Transverse colon (tissue), 4 donors: ENCODE measurements at regions not wholly inside any gene's neighbourhood (a gene's known extent, or its start where the extent isn't known, plus 50 kb on each side); places are given as distances from the start of the nearest gene placed in this dataset.

Experiments used
- DNase-seq: peaks from one replicate; pipeline ENCODE4 v3.0.0-alpha.2; 2019
- H3K27ac ChIP-seq, 4 donors: fragments of 200-600 bp; sonication (generic); 2 replicates each; pipeline ENCODE4 v1.5.1; 2016 to 2018; ENCODE audit warnings: inconsistent platforms in 4 of 4
- H3K27me3 ChIP-seq: fragments of 200-600 bp; sonication (generic); 2 replicates; pipeline ENCODE4 v1.5.1; 2017; ENCODE audit warnings: inconsistent platforms
- H3K36me3 ChIP-seq, 4 donors: fragments of 200-600 bp; sonication (generic); 2 replicates each; pipeline ENCODE4 v1.5.1; 2017 to 2019; ENCODE audit warnings: inconsistent platforms in 4 of 4
- H3K4me1 ChIP-seq, 4 donors: fragments of 200-600 bp; sonication (generic); 2 replicates each; pipeline ENCODE4 v1.5.1; 2017 to 2020; ENCODE audit warnings: inconsistent platforms in 4 of 4
- H3K4me3 ChIP-seq, 4 donors: fragments of 200-600 bp; sonication (generic); 1 replicate in 1 of 4; 2 replicates in 3 of 4; pipeline versions ENCODE4 v1.5.1 to v1.6.1; 2017 to 2019; ENCODE audit warnings: inconsistent platforms in 4 of 4
- H3K9me3 ChIP-seq, 2 donors: fragments of 200-600 bp; sonication (generic); 2 replicates each; pipeline ENCODE4 v1.5.1; 2017 to 2019; ENCODE audit warnings: inconsistent platforms in 2 of 2
- EP300 ChIP-seq: sonication (generic); formaldehyde crosslinking; IDR thresholded peaks from one replicate; pipeline ENCODE4 v1.6.1; 2017; ENCODE audit warnings: antibody characterized with exemption, low read depth
- POLR2A ChIP-seq: fragments of 450-650 bp; IDR thresholded peaks from one replicate; pipeline ENCODE4 v1.6.1; 2016; ENCODE audit warnings: antibody characterized with exemption, mild to moderate bottlenecking, moderate library complexity
- POLR2AphosphoS5 ChIP-seq, 3 donors: sonication (generic); formaldehyde crosslinking; IDR thresholded peaks; one replicate each; pipeline ENCODE4 v1.6.1; 2016; ENCODE audit warnings: antibody characterized with exemption in 3 of 3
- WGBS, 2 donors: methylation state at CpG; one replicate each; pipeline ENCODE4 v1.1.5; 2018; ENCODE audit warnings: low coverage in 1 of 2; 5-methylcytosine and 5-hydroxymethylcytosine counted together
- in situ Hi-C, 4 donors: fragments of 200-750 bp; cut with MboI; loops; one replicate each; pipeline versions ENCODE4 v1.15.0 to v1.15.1; 2017; ENCODE audit warnings: low sequenced_read_pairs in 3 of 4, low pct_ligation_motif_present in 1 of 4, low pct_unique_long_range_greater_than_20kb in 1 of 4
- intact Hi-C: fragments of 100-400 bp; cut with DNase I; formaldehyde crosslinking; loops from one replicate; pipeline ENCODE4 v1.15.1; 2023; ENCODE audit warnings: low total_unique reads
- TF ChIP-seq, protein P1 (sequence below), 5 experiments: fragments of 200-600 bp in 3 of 5; fragments of 450-650 bp in 2 of 5; sonication (generic) in 3 of 5; IDR thresholded peaks; 1 replicate in 2 of 5; 2 replicates in 3 of 5; pipeline ENCODE4 v1.5.1; 2016 to 2017; ENCODE audit warnings: antibody characterized with exemption in 5 of 5, inconsistent platforms in 3 of 5, mild to moderate bottlenecking in 2 of 5, moderate library complexity in 1 of 5

- no peaks in the 10 kb centered on the region for H3K9me3 ChIP-seq
- intact Hi-C loops (no loop called here), in situ Hi-C loops (no loop called here)
- 58% methylated on average over 3 of the region's 3 CpGs; no CpG with 5 or more reads in 1 of the 2 donors for WGBS, 2 donors
- H3K4me1 ChIP-seq: no peaks in the 10 kb centered on the region
- H3K27ac ChIP-seq: no peak overlapping the region
- DNase-seq: no peak
- no peaks in the 10 kb centered on the region for H3K27me3 ChIP-seq
- H3K36me3 ChIP-seq: no peaks in the 10 kb centered on the region
- TF ChIP-seq, protein P1, sequence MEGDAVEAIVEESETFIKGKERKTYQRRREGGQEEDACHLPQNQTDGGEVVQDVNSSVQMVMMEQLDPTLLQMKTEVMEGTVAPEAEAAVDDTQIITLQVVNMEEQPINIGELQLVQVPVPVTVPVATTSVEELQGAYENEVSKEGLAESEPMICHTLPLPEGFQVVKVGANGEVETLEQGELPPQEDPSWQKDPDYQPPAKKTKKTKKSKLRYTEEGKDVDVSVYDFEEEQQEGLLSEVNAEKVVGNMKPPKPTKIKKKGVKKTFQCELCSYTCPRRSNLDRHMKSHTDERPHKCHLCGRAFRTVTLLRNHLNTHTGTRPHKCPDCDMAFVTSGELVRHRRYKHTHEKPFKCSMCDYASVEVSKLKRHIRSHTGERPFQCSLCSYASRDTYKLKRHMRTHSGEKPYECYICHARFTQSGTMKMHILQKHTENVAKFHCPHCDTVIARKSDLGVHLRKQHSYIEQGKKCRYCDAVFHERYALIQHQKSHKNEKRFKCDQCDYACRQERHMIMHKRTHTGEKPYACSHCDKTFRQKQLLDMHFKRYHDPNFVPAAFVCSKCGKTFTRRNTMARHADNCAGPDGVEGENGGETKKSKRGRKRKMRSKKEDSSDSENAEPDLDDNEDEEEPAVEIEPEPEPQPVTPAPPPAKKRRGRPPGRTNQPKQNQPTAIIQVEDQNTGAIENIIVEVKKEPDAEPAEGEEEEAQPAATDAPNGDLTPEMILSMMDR (IDR thresholded peaks at IDR 0.05): no peak
- TF ChIP-seq POLR2AphosphoS5 (IDR thresholded peaks at IDR 0.05) (no peak), POLR2A (no peak), EP300 (no peak)
- H3K4me3 ChIP-seq: no peak overlapping the region
These were observed 651.3 kb upstream of the ACO1 start for GRCh38 chr9:31733166-31733565.

- WGBS, 2 donors: 89 to 100% methylated on average over 1 of the region's 1 CpG
- DNase-seq: no peak
- no peaks in the 10 kb centered on the region for H3K36me3 ChIP-seq
- no peak overlapping the region for H3K27ac ChIP-seq
- TF ChIP-seq POLR2A (no peak), EP300 (no peak), POLR2AphosphoS5 (IDR thresholded peaks at IDR 0.05) (no peak)
- TF ChIP-seq, protein P1 (IDR thresholded peaks at IDR 0.05): no peak
- no peaks in the 10 kb centered on the region for H3K4me1 ChIP-seq
- H3K9me3 ChIP-seq: no peaks in the 10 kb centered on the region
- H3K4me3 ChIP-seq: no peak overlapping the region
- intact Hi-C loops (no loop called here), in situ Hi-C loops (no loop called here)
- H3K27me3 ChIP-seq: no peaks in the 10 kb centered on the region
These were observed 647.8 kb upstream of the ACO1 start for GRCh38 chr9:31736581-31737179.

- DNase-seq: no peak
- WGBS, 2 donors: 23 to 65% methylated on average over 1 of the region's 1 CpG
- no peaks in the 10 kb centered on the region for H3K27me3 ChIP-seq
- H3K9me3 ChIP-seq: no peaks in the 10 kb centered on the region
- in situ Hi-C loops (no loop called here), intact Hi-C loops (no loop called here)
- no peak overlapping the region for H3K27ac ChIP-seq
- H3K36me3 ChIP-seq: no peaks in the 10 kb centered on the region
- H3K4me3 ChIP-seq: no peak overlapping the region
- TF ChIP-seq POLR2AphosphoS5 (IDR thresholded peaks at IDR 0.05) (no peak), POLR2A (no peak)
- H3K4me1 ChIP-seq: no peaks in the 10 kb centered on the region
These were observed 643.7 kb upstream of the ACO1 start for GRCh38 chr9:31740705-31741104.

DNA sequence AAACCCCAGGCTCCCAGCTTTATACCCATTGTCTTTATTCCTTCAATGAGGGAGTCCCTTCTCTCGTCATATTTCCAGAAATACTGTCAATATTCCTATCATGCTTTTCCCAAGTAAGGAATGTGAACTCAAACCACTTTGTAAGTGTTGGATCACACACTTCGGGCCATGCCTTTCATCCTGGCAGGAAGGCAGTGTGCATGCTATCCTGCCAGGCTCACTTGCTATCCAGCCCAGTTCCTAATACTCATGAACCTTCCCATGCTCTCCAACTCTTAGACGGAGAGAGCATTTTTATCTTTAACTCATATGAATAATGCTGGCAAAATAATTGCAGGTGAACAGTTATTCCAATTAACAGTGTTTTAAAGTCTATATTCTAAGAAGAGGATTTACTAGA, 639.9 kb upstream of the ACO1 start:
- Histone ChIP-seq H3K36me3 (no peaks in the 10 kb centered on the region), H3K27me3 (no peaks in the 10 kb centered on the region), H3K9me3 (no peaks in the 10 kb centered on the region), H3K4me1 (no peaks in the 10 kb centered on the region), H3K27ac (no peak overlapping the region), H3K4me3 (no peak overlapping the region)
- intact Hi-C loops (no loop called here), in situ Hi-C loops (no loop called here)
- DNase-seq: no peak
- no peak for TF ChIP-seq EP300
- TF ChIP-seq, protein P1 (IDR thresholded peaks at IDR 0.05): no peak
- TF ChIP-seq POLR2AphosphoS5 (IDR thresholded peaks at IDR 0.05): no peak
- no peak for TF ChIP-seq POLR2A
- WGBS, 2 donors: 66 to 82% methylated on average over 3 of the region's 3 CpGs

GRCh38 chr9:31745468-31745867, 639.0 kb upstream of the ACO1 start:
- H3K4me1 ChIP-seq: no peaks in the 10 kb centered on the region
- TF ChIP-seq, protein P1 (IDR thresholded peaks at IDR 0.05): no peak
- TF ChIP-seq EP300 (no peak), POLR2AphosphoS5 (IDR thresholded peaks at IDR 0.05) (no peak), POLR2A (no peak)
- WGBS, 2 donors: 67 to 71% methylated on average over 4 to 6 of the region's 6 CpGs
- no peak overlapping the region for H3K4me3 ChIP-seq
- H3K9me3 ChIP-seq: no peaks in the 10 kb centered on the region
- in situ Hi-C loops: no loop called here
- no peak for DNase-seq
- H3K27me3 ChIP-seq: no peaks in the 10 kb centered on the region
- no peak overlapping the region for H3K27ac ChIP-seq
- intact Hi-C loops: no loop called here
- no peaks in the 10 kb centered on the region for H3K36me3 ChIP-seq
